Neutrophil (primary cell): ENCODE measurements at regions not wholly inside any gene's neighbourhood (a gene's known extent, or its start where the extent isn't known, plus 50 kb on each side); places are given as distances from the start of the nearest gene placed in this dataset.

ENCODE experiments used
- H3K27ac ChIP-seq: fragments of 200-600 bp; sonication (generic); 2 replicates; pipeline ENCODE4 v1.5.1; 2016; ENCODE audit warnings: mild to moderate bottlenecking, moderate library complexity
- H3K27me3 ChIP-seq: fragments of 200-600 bp; sonication (generic); 2 replicates; pipeline ENCODE4 v1.6.0; 2016; ENCODE audit warnings: mild to moderate bottlenecking
- H3K36me3 ChIP-seq: fragments of 200-600 bp; sonication (generic); 2 replicates; pipeline ENCODE4 v1.5.1; 2017
- H3K4me1 ChIP-seq, 2 experiments: fragments of 200-600 bp in 1 of 2; sonication (generic) in 1 of 2; 1 replicate in 1 of 2; 2 replicates in 1 of 2; pipeline versions ENCODE4 v1.5.1 to v1.6.1; 2013 to 2016; ENCODE audit warnings: low read depth in 1 of 2, low read length in 1 of 2, mild to moderate bottlenecking in 1 of 2, moderate library complexity in 1 of 2; ENCODE audit not compliant: control insufficient read depth in 1 of 2, insufficient read depth in 1 of 2
- H3K4me3 ChIP-seq, 2 experiments: fragments of 200-600 bp in 1 of 2; sonication (generic) in 1 of 2; 1 replicate in 1 of 2; 2 replicates in 1 of 2; pipeline ENCODE4 v1.5.1; 2013 to 2016; ENCODE audit warnings: low read depth in 1 of 2, low read length in 1 of 2, mild to moderate bottlenecking in 1 of 2, moderate library complexity in 1 of 2
- H3K9me3 ChIP-seq: fragments of 200-600 bp; sonication (generic); 2 replicates; pipeline ENCODE4 v1.5.1; 2016
- TF ChIP-seq, protein P1 (sequence below): fragments of 200-600 bp; sonication (generic); IDR thresholded peaks from 2 replicates; pipeline ENCODE4 v1.5.1; 2016; ENCODE audit warnings: antibody characterized with exemption

DNA sequence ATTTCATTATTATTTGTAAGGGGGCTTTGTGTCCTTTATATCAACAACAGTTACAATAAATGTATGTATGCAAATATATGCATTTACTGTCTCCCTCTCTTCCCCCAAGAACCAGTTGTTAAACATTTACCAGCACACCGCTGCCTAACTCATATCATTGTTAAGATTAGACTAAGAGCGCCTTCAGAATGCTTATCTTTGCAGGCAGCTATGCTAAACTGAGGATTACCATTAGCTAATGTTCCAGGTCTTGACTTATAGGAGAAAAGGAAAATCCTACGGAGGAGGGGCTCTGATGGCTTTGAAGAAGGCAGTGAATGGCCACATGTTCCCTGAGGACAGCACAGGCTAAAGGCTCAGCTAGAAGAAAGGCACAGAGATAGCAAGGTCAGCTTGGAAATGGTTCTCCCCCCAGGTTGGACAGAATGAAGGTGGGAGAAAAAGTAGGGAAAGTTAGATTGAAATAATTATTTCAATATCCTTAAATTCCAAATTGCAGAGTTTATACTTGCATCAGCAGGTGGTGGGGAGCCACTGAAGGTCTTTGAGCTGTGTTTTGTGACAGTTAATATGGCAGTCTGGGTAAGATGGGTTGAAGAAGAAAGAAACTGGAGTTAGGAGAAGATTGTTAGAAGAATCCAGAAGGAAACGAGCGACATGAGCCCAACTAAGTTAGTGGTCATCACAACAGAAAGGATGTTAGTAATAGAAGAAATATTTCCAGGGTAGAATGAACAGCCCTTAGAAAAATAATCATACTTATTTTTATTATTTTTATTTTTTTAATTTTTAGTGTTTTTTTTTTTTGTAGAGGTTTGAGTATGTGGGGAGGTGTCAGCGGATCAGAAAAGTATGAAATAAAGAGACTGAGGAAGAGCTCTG is 87.0 kb upstream of the MAF start:
- H3K4me3 ChIP-seq = no peak overlapping the region
- no peaks in the 10 kb centered on the region for H3K4me1 ChIP-seq
- no peaks in the 10 kb centered on the region for H3K36me3 ChIP-seq
- H3K27me3 ChIP-seq = no peaks in the 10 kb centered on the region
- no peak overlapping the region for H3K27ac ChIP-seq
- no peaks in the 10 kb centered on the region for H3K9me3 ChIP-seq
- TF ChIP-seq, protein P1, sequence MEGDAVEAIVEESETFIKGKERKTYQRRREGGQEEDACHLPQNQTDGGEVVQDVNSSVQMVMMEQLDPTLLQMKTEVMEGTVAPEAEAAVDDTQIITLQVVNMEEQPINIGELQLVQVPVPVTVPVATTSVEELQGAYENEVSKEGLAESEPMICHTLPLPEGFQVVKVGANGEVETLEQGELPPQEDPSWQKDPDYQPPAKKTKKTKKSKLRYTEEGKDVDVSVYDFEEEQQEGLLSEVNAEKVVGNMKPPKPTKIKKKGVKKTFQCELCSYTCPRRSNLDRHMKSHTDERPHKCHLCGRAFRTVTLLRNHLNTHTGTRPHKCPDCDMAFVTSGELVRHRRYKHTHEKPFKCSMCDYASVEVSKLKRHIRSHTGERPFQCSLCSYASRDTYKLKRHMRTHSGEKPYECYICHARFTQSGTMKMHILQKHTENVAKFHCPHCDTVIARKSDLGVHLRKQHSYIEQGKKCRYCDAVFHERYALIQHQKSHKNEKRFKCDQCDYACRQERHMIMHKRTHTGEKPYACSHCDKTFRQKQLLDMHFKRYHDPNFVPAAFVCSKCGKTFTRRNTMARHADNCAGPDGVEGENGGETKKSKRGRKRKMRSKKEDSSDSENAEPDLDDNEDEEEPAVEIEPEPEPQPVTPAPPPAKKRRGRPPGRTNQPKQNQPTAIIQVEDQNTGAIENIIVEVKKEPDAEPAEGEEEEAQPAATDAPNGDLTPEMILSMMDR = no peak

- H3K27me3 ChIP-seq = no peaks in the 10 kb centered on the region
- H3K9me3 ChIP-seq = no peaks in the 10 kb centered on the region
- H3K4me3 ChIP-seq = no peak overlapping the region
- no peak overlapping the region for H3K27ac ChIP-seq
- H3K4me1 ChIP-seq = no peaks in the 10 kb centered on the region
- TF ChIP-seq, protein P1 = no peak
- H3K36me3 ChIP-seq = no peaks in the 10 kb centered on the region
Measured at GRCh38 chr16:79685871-79686270, 85.3 kb upstream of the MAF start.

DNA sequence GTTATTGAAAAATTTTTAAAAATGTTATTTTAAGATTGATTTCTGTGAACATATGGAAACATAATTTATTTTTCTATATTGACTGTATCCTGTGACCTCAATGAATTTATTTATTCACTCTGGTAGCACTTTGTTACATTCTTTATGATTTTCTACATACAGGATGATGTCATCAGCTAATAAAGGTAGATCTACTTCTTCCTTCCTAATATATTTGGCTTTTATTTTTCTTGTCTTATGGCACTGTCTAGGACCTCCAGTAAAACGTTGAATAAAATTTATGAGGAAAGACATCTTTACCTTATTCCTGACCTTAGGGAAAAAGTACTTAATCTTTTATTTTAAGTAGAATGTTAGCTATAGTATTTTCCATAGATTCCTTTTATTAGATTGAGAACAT is 78.8 kb upstream of the MAF start:
- H3K4me3 ChIP-seq = no peak overlapping the region
- H3K27ac ChIP-seq = no peak overlapping the region
- TF ChIP-seq, protein P1 = no peak
- no peaks in the 10 kb centered on the region for H3K36me3 ChIP-seq
- H3K9me3 ChIP-seq = no peaks in the 10 kb centered on the region
- H3K27me3 ChIP-seq = no peaks in the 10 kb centered on the region
- no peaks in the 10 kb centered on the region for H3K4me1 ChIP-seq

DNA sequence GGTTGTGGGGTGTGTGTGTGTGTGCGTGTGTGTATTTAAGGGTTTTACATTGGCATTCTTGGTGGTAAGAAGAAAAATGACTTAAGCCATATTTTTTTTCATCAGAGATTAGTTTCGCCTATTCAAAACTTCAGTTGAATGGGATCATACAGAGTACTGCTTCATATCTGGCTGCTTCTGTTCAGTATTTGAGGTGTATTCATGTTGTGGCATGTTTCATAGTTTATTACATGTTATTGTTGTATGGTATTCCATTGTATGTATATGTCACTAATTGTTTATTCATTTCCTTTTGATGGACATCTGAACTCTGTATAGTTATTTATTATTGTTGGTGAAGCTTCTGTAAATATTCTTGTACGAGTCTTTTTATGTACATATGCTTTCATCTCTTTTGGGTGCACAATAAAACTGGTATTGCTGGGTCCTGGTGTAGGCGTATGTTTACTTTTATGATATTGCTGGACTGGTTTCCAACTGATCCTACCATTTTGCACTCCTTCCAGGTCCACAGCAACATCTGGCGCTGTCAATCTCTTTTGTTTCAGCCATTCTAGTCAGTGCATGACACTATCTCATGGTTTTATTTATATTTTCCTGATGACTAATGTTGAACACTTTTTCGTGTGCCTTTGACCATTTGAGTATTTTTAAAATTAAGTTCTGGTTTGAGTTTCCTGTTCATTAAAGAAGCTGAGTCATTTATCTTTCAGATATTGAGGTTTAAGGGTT is 77.4 kb upstream of the MAF start:
- no peak overlapping the region for H3K27ac ChIP-seq
- H3K27me3 ChIP-seq = no peaks in the 10 kb centered on the region
- TF ChIP-seq, protein P1 = no peak
- no peaks in the 10 kb centered on the region for H3K4me1 ChIP-seq
- H3K9me3 ChIP-seq = no peaks in the 10 kb centered on the region
- H3K4me3 ChIP-seq = no peak overlapping the region
- no peaks in the 10 kb centered on the region for H3K36me3 ChIP-seq

DNA sequence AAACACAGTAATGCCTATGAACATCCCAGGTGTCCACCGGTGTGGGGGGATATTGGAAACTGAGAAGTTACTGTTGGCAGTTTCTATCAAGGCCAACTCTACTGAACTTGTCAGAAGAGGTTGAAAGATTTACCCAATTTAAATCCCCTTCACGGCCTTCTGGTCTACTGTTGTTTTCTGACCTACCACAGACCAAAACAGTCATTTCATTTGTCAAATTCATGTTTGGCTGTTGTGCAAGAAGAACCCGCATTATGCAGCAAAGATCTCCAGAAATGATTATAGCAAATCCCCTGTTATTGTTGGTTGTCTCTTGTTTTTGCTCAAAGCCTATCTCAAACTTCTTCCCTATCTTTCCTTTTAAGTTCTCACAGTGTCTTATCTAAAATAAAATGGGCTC is 73.1 kb upstream of the MAF start:
- Histone ChIP-seq H3K4me1 (no peaks in the 10 kb centered on the region), H3K27me3 (no peaks in the 10 kb centered on the region), H3K4me3 (no peak overlapping the region), H3K36me3 (no peaks in the 10 kb centered on the region), H3K27ac (no peak overlapping the region), H3K9me3 (no peaks in the 10 kb centered on the region)
- TF ChIP-seq, protein P1 = no peak
